Dermis microvascular lymphatic vessel endothelial cell (primary cell): ENCODE measurements at regions not wholly inside any gene's neighbourhood (a gene's known extent, or its start where the extent isn't known, plus 50 kb on each side); places are given as distances from the start of the nearest gene placed in this dataset.
"Not testable (repeated sequence)": the region's sequence is repeated elsewhere in the genome, so short reads cannot be mapped to it uniquely, and the experiment has no call there.

ENCODE experiments used
- DNase-seq, 2 donors: peaks; one replicate each; pipeline versions ENCODE4 v3.0.0 to v3.0.0-alpha.2; 2010; ENCODE audit warnings: low read depth in 2 of 2

- no peak for DNase-seq
Observed at GRCh38 chr12:74111688-74112360, 425.8 kb upstream of the ATXN7L3B start.

DNA sequence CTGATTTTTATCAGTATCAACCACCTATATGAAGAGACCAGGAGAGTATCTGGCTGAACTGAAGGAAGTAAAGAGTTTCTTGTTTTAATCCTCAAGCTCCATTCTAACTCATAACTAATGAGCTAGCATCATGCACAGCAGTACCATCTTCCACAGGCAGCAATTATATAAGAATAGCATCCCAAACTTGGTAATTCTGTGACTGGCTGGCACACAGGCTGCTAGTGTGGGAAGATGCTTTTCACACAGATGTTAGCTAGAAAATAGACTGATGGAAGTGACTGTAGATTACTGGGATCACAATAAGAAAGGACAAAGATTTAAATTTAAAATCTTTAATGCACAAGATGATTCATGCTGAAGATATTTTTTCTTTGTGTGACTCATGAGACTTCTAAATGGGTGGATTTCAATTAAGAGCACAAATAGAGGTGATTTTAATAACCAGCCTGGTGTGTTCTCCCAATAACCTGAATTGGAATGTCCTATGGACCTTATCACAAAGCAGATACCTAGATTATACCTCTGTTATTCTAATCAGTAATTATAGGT, 417.7 kb upstream of the ATXN7L3B start:
- no peak for DNase-seq

GRCh38 chr12:74120644-74121043, 417.0 kb upstream of the ATXN7L3B start:
- DNase-seq, result no peak

DNA sequence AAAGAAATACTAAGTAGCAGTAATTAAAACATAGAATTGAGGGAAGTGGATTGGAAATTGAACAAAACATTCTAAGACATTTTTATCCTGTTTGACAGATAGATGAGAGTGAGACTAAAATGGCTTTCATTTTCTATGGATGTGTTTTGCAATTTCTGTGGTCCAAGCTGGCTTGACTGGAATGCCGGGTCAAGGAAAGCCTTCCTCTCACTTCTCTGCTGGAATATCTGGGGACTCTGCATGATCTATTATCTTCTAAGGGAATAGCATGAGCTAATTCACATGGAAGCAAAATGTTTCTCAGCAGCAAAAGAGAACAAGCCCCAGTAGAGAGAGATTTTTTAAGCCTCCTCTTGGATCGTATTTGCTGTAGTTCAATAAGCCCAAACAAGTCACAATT, 407.9 kb upstream of the ATXN7L3B start:
- no peak for DNase-seq

DNA sequence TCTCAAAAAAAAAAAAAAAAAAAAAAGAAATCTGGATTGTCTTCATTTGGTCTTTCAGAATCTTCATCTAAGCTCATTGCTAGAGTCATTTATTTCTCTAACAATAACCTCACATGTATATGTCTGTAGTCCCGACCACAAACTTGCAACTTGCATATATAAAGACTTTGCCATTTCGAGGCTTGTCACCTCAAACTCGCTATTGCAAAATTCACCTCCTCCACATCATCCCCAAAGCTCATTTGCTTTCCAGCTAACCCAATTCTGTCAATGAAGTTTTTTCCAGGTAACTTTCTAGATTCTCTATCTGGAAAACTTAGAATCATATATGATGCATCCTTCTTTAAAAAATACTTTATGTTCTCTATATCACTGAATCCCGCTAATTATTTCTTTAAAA, 393.2 kb upstream of the ATXN7L3B start:
- DNase-seq, result no peak

- no peak for DNase-seq
Observed at GRCh38 chr12:74145328-74145727, 392.3 kb upstream of the ATXN7L3B start.

DNA sequence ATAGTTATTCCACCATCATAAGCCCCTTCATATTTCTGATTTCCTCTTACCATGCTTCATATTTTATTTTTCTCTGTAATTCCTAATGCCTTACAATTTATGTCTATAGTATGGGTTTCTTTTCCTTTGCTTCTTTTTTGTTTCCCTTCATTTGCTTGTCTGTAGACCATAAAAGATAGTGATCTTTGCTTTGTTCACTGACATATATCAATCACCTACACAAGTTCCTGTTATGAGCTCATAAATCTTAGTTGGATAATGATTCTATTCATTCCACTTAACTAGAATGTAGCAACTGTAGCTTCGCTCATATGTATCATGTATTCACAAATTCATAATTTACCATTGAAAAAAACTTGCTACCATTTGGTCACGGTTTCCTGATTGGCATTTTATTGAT, 388.8 kb upstream of the ATXN7L3B start:
- no peak for DNase-seq

DNA sequence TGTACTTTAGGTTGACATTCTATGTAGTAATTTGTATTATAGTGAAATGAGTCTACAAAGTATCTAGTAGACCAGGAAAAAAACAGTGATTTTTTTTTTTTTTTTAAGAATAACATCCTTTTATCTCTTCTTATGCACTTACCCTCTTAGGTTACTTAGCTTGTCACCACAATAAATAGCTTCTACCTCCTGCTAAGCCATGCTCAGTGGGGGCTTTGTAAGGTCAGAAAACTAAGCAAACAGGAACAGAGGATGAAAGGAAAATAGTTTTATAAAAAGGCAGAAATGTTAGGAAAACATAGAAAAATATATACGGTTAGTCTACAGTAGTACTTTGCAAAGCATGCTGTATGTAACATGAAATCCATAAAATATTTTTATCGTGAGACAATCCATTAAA, 385.3 kb upstream of the ATXN7L3B start:
- no peak for DNase-seq

GRCh38 chr12:74166096-74166495, 371.5 kb upstream of the ATXN7L3B start:
- DNase-seq, result no peak

GRCh38 chr12:74169607-74170006, 368.0 kb upstream of the ATXN7L3B start:
- no peak for DNase-seq

GRCh38 chr12:74170645-74171477, 366.8 kb upstream of the ATXN7L3B start:
- DNase-seq, result no peak

GRCh38 chr12:74171478-74171909, 366.1 kb upstream of the ATXN7L3B start:
- DNase-seq, result no peak

DNA sequence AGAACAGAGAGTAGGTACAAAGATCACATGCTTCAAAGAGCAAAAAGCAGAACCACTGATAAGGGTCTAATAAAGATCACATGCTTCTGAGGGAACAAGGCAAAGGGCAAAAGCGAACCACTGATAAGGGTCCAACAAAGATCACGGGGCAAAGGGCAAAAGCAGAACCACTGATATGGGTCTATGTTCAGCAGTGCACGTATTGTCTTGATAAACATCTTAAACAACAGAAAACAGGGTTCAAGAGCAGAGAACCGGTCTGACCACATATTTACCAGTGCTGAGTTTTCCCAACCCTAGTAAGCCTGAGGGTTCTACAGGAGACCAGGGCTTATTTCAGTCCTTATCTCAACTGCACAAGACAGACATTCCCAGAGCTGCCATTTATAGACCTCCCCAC, 362.7 kb upstream of the ATXN7L3B start:
- DNase-seq, result not testable (repeated sequence)

GRCh38 chr12:74185360-74185759, 352.3 kb upstream of the ATXN7L3B start:
- DNase-seq, result no peak

DNA sequence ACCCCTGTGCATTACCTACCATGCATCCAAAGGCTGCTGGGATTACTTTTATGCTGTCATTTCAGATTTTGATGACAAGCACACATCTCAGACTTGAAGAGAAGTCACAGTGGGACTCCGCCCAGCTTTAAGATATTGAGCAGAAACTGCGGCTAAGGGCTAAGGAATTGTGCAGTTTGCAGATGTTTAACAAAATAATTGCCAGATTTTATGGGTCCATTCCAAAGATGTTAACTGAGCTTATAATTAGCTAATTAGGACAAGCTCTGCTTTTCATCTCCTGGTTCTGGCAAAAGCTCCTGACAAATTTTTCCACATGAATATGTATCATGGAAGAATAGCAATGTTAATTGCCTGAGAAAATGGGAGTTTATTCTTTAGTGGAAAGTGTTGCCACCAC, 344.4 kb upstream of the ATXN7L3B start:
- no peak for DNase-seq

DNA sequence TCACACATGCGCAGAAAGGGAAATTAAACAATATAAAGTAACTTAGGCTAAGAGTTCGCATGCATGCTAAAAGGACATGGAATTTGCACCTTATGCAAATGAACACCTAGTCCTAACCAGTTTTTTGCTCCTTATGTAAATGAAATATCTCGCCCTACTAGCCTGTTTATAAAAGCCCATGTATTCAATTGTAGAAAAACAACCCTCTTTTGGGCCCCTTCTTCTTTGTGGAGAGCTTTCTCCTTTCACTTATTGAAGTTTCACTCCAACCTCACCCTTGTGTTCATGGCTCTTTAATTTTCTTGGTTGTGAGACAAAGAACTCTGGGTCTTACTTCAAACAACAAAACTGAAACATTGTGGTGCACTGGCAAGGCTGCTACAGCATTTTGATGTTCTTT, 333.4 kb upstream of the ATXN7L3B start:
- no peak for DNase-seq

- DNase-seq, result no peak
Observed at GRCh38 chr12:74227846-74228545, 309.6 kb upstream of the ATXN7L3B start.

DNA sequence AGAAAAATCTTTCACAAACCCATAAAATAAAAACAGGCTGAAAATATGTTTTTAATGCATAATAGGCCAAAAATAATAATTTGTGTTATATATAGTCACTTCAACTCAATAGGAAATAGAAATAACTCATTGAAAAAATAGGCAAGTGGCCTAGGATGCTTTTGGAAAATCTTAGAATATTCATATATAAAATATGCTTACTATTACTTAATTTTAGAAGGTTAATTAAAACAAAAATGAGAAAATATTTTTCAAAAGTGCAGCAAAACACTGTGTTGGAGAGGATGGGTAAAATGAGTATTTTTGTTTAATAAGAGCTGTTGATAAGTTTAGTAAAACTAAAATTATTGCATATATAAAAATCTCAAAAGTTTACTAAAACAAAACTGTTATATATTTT, 308.0 kb upstream of the ATXN7L3B start:
- DNase-seq, result no peak

DNA sequence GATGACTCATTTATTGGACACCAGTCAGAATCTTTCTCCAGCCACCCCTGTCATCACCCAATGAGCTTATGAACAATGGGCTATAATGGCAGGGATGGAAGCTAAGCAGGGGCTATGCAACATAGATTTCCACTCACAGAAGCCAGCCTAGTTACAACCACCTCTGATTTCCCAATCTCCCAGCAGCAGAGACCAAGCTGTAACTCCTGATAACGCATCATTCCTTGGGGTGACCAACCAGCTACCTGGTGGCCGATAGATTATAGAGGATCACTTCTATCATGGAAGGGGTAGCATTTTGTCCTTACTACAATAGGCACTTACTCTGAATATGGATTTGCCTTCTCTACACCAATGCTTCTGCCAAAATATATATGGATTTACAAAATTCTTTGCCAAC, 302.3 kb upstream of the ATXN7L3B start:
- DNase-seq, result no peak

DNA sequence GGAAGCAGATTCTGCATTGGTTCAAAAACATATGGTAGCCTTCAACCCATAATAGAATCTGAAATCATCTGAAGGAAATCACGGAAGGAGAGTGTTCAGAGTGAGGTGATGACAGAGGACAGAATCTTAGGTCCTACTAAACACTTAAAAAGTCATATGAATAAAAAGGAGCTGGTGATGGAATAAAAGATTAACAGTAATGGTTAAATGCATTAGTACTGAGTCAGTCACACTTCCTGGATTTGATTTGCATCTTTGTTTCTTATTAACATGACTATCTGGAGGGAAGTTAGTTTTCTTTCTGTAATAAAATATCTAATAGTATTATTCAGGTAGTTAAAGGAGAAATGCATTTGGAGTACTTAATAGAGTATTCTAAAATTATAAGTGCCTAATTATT, 296.3 kb upstream of the ATXN7L3B start:
- DNase-seq, result no peak

DNA sequence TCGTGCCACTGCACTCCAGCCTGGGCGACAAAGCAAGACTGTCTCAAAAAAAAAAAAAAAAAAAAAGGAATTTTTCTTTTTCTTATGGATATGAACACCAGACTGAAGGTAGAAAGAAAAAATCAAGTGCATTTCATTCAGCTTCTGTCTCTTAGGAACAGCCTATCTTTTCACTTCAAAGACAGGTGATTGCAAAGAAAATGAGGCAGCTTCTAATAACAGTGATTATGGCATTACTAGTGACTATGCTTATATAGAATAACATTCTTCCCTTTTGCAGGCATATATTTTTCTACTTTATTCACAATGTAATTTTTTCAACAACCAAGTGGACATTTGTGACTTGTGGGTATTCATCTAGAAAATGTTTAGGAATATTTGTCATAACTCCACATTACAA, 295.5 kb upstream of the ATXN7L3B start:
- no peak for DNase-seq

GRCh38 chr12:74245458-74245857, 292.2 kb upstream of the ATXN7L3B start:
- no peak for DNase-seq
